Breast epithelium (tissue), 3 donors: ENCODE measurements at regions not wholly inside any gene's neighbourhood (a gene's known extent, or its start where the extent isn't known, plus 50 kb on each side); places are given as distances from the start of the nearest gene placed in this dataset.

ENCODE experiments used
- CTCF ChIP-seq, 3 donors: fragments of 450-650 bp; IDR thresholded peaks; one replicate each; pipeline ENCODE4 v1.5.1; 2016 to 2017; ENCODE audit warnings: antibody characterized with exemption in 3 of 3, mild to moderate bottlenecking in 3 of 3, moderate library complexity in 3 of 3
- POLR2AphosphoS5 ChIP-seq, 3 donors: sonication (generic); formaldehyde crosslinking; IDR thresholded peaks; one replicate each; pipeline ENCODE4 v1.6.1; 2017; ENCODE audit warnings: antibody characterized with exemption in 3 of 3

DNA sequence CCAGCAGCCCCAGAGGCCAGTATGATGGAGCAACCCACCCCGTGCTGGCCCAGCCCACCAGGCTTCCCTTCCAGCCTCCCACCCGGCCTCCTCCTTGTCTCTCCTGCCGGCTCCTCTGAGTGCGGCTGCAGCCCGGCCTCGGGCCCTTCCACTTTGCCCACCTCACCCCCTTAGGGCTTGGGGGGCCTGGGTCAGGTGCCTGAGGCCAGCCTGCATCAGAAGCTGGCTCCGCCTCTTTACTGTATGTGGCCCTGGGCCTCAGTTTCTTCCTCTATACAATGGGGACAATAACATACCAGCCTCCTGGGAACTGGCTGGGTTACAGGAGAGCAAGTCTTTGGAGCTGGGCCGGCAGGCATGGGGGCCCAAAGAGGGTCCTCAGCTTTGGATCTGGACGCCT, 221.1 kb upstream of the CIBAR2 start:
- no peak for TF ChIP-seq CTCF (IDR thresholded peaks at IDR 0.05)
- TF ChIP-seq POLR2AphosphoS5 (IDR thresholded peaks at IDR 0.05): no peak
